Lung (tissue), 11 donors: ENCODE measurements at regions not wholly inside any gene's neighbourhood (a gene's known extent, or its start where the extent isn't known, plus 50 kb on each side); places are given as distances from the start of the nearest gene placed in this dataset.

Experiments used
- ATAC-seq: fragments of 200-7000 bp; cut with Tn5 transposase; one replicate; pipeline ENCODE4 v1.9.1; 2020; ENCODE audit warnings: moderate number of reproducible peaks; ENCODE audit not compliant: insufficient read depth, low FRiP score
- DNase-seq, 3 donors: peaks; one replicate each; pipeline ENCODE4 v3.0.0-alpha.2; 2013 to 2017
- H3K27ac ChIP-seq, 2 donors: one replicate each; pipeline ENCODE4 v1.5.1; 2013; ENCODE audit warnings: mild to moderate bottlenecking in 2 of 2, moderate library complexity in 2 of 2, control low read depth in 1 of 2, inconsistent platforms in 1 of 2, low read depth in 1 of 2, low read length in 1 of 2
- H3K27me3 ChIP-seq, 3 donors: one replicate each; pipeline ENCODE4 v1.5.1; 2013; ENCODE audit warnings: low read length in 2 of 3; ENCODE audit not compliant: control insufficient read depth in 3 of 3, insufficient read depth in 3 of 3
- H3K36me3 ChIP-seq, 4 donors: one replicate each; pipeline ENCODE4 v1.5.1; 2013; ENCODE audit warnings: low read length in 4 of 4, mild to moderate bottlenecking in 1 of 4, moderate library complexity in 1 of 4; ENCODE audit not compliant: control insufficient read depth in 4 of 4, insufficient read depth in 4 of 4
- H3K4me1 ChIP-seq, 5 donors: one replicate each; pipeline ENCODE4 v1.5.1; 2013; ENCODE audit warnings: low read length in 5 of 5, mild to moderate bottlenecking in 2 of 5, moderate library complexity in 1 of 5; ENCODE audit not compliant: control insufficient read depth in 5 of 5, insufficient read depth in 5 of 5
- H3K4me3 ChIP-seq: one replicate; pipeline ENCODE4 v1.5.1; 2013; ENCODE audit warnings: mild to moderate bottlenecking, control low read depth, moderate library complexity
- H3K9ac ChIP-seq, 2 donors: one replicate each; pipeline ENCODE4 v1.5.1; 2013; ENCODE audit warnings: low read length in 2 of 2, control low read depth in 1 of 2; ENCODE audit not compliant: insufficient read depth in 1 of 2
- H3K9me3 ChIP-seq, 4 donors: one replicate each; pipeline ENCODE4 v1.5.1; 2013; ENCODE audit warnings: low read length in 3 of 4, mild to moderate bottlenecking in 1 of 4, moderate library complexity in 1 of 4; ENCODE audit not compliant: control insufficient read depth in 4 of 4, insufficient read depth in 3 of 4
- CTCF ChIP-seq: IDR thresholded peaks from 2 replicates; pipeline ENCODE4 v1.5.1; 2012; ENCODE audit warnings: mild to moderate bottlenecking; ENCODE audit errors: control extremely low read depth, extremely low read depth
- WGBS, 2 donors: extraction: QIAGEN DNeasy Blood & Tissue Kit; methylation state at CpG; one replicate each; pipeline ENCODE4 v1.1.7; 2013; 5-methylcytosine and 5-hydroxymethylcytosine counted together
- donor health status: control.
- donor health status: control.
- donor health status: Bipolar disorder and iron deficiency.
- donor health status: healthy.
- donor health status: DM: yes; HTN: yes; CAD: no.

- Histone ChIP-seq H3K27ac (no peak overlapping the region), H3K9ac (no peak overlapping the region), H3K27me3 (no peaks in the 10 kb centered on the region), H3K4me3 (no peak overlapping the region), H3K36me3 (no peaks in the 10 kb centered on the region), H3K9me3 (no peaks in the 10 kb centered on the region), H3K4me1 (no peaks in the 10 kb centered on the region)
- WGBS, 2 donors, result 62 to 73% methylated on average over 1 of the region's 1 CpG
- ATAC-seq, result no peak
- no peak for DNase-seq
- TF ChIP-seq CTCF, result no peak
Measured at GRCh38 chr5:96501991-96502646, 69.1 kb upstream of the PCSK1 start.

- no peak overlapping the region for H3K27ac ChIP-seq
- 85 to 86% methylated on average over 15 of the region's 15 CpGs for WGBS, 2 donors
- DNase-seq (no peak), ATAC-seq (no peak)
- H3K4me3 ChIP-seq, result no peak overlapping the region
- H3K36me3 ChIP-seq, result no peaks in the 10 kb centered on the region
- H3K9me3 ChIP-seq, result no peaks in the 10 kb centered on the region
- no peaks in the 10 kb centered on the region for H3K4me1 ChIP-seq
- H3K9ac ChIP-seq, result no peak overlapping the region
- H3K27me3 ChIP-seq, result no peaks in the 10 kb centered on the region
- no peak for TF ChIP-seq CTCF
Measured at GRCh38 chr5:96503501-96504236, 70.6 kb upstream of the PCSK1 start.

GRCh38 chr5:96506376-96506775, 73.3 kb upstream of the PCSK1 start:
- no peaks in the 10 kb centered on the region for H3K9me3 ChIP-seq
- 50 to 81% methylated on average over 1 of the region's 1 CpG for WGBS, 2 donors
- no peak for ATAC-seq
- no peak for DNase-seq
- no peak overlapping the region for H3K27ac ChIP-seq
- H3K27me3 ChIP-seq, result no peaks in the 10 kb centered on the region
- no peak for TF ChIP-seq CTCF
- H3K9ac ChIP-seq, result no peak overlapping the region
- H3K4me3 ChIP-seq, result no peak overlapping the region
- no peaks in the 10 kb centered on the region for H3K4me1 ChIP-seq
- H3K36me3 ChIP-seq, result no peaks in the 10 kb centered on the region
